CD4-positive, alpha-beta memory T cell (primary cell): ENCODE measurements at regions not wholly inside any gene's neighbourhood (a gene's known extent, or its start where the extent isn't known, plus 50 kb on each side); places are given as distances from the start of the nearest gene placed in this dataset.
"Not testable (repeated sequence)": the region's sequence is repeated elsewhere in the genome, so short reads cannot be mapped to it uniquely, and the experiment has no call there.

Experiments used
- CTCF ChIA-PET: fragments of 350-600 bp; sonication (Branson Sonifier 250); formaldehyde crosslinking; loops from one replicate; lab custom pipeline; 2021; ENCODE audit warnings: inconsistent platforms; ENCODE audit not compliant: partially characterized antibody; lab: Charles Lee
- POLR2A ChIA-PET: fragments of 350-600 bp; sonication (Branson Sonifier 250); formaldehyde crosslinking; loops from one replicate; lab custom pipeline; 2021; ENCODE audit not compliant: partially characterized antibody; lab: Charles Lee
- DNase-seq, 5 donors: peaks; one replicate each; pipeline versions ENCODE4 v3.0.0 to v3.0.0-alpha.2; 2020 to 2022; ENCODE audit warnings: mixed read lengths in 1 of 5
- H3K27ac ChIP-seq: one replicate; pipeline ENCODE4 v1.7.0; 2013; ENCODE audit warnings: low read depth, low read length
- H3K27me3 ChIP-seq: 2 replicates; pipeline ENCODE4 v1.7.0; 2013; ENCODE audit warnings: mild to moderate bottlenecking, low read length, moderate library complexity; ENCODE audit not compliant: insufficient read depth
- H3K36me3 ChIP-seq: 2 replicates; pipeline ENCODE4 v1.7.0; 2013; ENCODE audit warnings: mild to moderate bottlenecking, low read length, moderate library complexity; ENCODE audit not compliant: insufficient read depth
- H3K4me1 ChIP-seq: 2 replicates; pipeline ENCODE4 v1.7.0; 2013; ENCODE audit warnings: mild to moderate bottlenecking, low read length, moderate library complexity; ENCODE audit not compliant: insufficient read depth
- H3K4me3 ChIP-seq, 2 donors: one replicate each; pipeline ENCODE4 v1.7.0; 2013; ENCODE audit warnings: low read length in 2 of 2, mild to moderate bottlenecking in 1 of 2
- H3K9me3 ChIP-seq, 2 donors: one replicate each; pipeline ENCODE4 v1.7.0; 2013; ENCODE audit warnings: low read length in 2 of 2, control low read depth in 1 of 2; ENCODE audit not compliant: control insufficient read depth in 1 of 2
- H3K27ac Mint-ChIP-seq, 7 donors: one replicate each; pipeline ENCODE4 v1.8.0; 2020 to 2021; ENCODE audit warnings: mixed read lengths in 7 of 7, mild to moderate bottlenecking in 6 of 7, inconsistent platforms in 3 of 7, moderate library complexity in 3 of 7
- H3K27me3 Mint-ChIP-seq, 2 donors: one replicate each; pipeline ENCODE4 v1.8.0; 2020 to 2021; ENCODE audit warnings: mixed read lengths in 2 of 2
- H3K36me3 Mint-ChIP-seq, 2 donors: one replicate each; pipeline ENCODE4 v1.8.0; 2020 to 2021; ENCODE audit warnings: mixed read lengths in 2 of 2, inconsistent platforms in 1 of 2, mild to moderate bottlenecking in 1 of 2
- H3K4me1 Mint-ChIP-seq, 4 donors: one replicate each; pipeline ENCODE4 v1.8.0; 2020 to 2021; ENCODE audit warnings: mixed read lengths in 4 of 4, mild to moderate bottlenecking in 1 of 4
- H3K4me3 Mint-ChIP-seq, 8 donors: one replicate each; pipeline ENCODE4 v1.8.0; 2020 to 2021; ENCODE audit warnings: mixed read lengths in 8 of 8, mild to moderate bottlenecking in 7 of 8, moderate library complexity in 6 of 8, inconsistent platforms in 3 of 8
- H3K9me3 Mint-ChIP-seq, 8 donors: one replicate each; pipeline ENCODE4 v1.8.0; 2020 to 2021; ENCODE audit warnings: mixed read lengths in 8 of 8, mild to moderate bottlenecking in 5 of 8, inconsistent platforms in 3 of 8, moderate library complexity in 1 of 8
- intact Hi-C: fragments of 100-400 bp; cut with micrococcal nuclease; formaldehyde crosslinking; loops from one replicate; pipeline ENCODE4 v1.15.1; 2023

GRCh38 chrX:20681683-20682082 lies 415.0 kb upstream of the RPS6KA3 start:
- Mint-ChIP-seq H3K27me3 (no peaks in the 10 kb centered on the region), H3K27ac (no peak overlapping the region), H3K4me1 (no peaks in the 10 kb centered on the region), H3K4me3 (no peak overlapping the region), H3K36me3 (no peaks in the 10 kb centered on the region), H3K9me3 (peaks cover 0 to 2% (median 0%) of the 10 kb centered on the region in 8 donors)
- no peak for DNase-seq
- Histone ChIP-seq H3K27ac (no peak overlapping the region), H3K36me3 (no peaks in the 10 kb centered on the region), H3K4me1 (no peaks in the 10 kb centered on the region), H3K4me3 (no peak overlapping the region), H3K27me3 (no peaks in the 10 kb centered on the region), H3K9me3 (no peaks in the 10 kb centered on the region)
- ChIA-PET POLR2A (no interaction called here), CTCF (no interaction called here)
- intact Hi-C loops, result no loop called here

GRCh38 chrX:20680998-20681397 lies 414.3 kb upstream of the RPS6KA3 start:
- DNase-seq, result no peak
- ChIA-PET POLR2A (no interaction called here), CTCF (no interaction called here)
- no peak overlapping the region for H3K27ac ChIP-seq
- intact Hi-C loops, result no loop called here
- no peaks in the 10 kb centered on the region for H3K4me1 ChIP-seq
- H3K27me3 ChIP-seq, result no peaks in the 10 kb centered on the region
- no peak overlapping the region for H3K4me3 ChIP-seq
- peaks cover 0 to 2% (median 0%) of the 10 kb centered on the region in 8 donors for H3K9me3 Mint-ChIP-seq
- H3K9me3 ChIP-seq, result no peaks in the 10 kb centered on the region
- no peak overlapping the region for H3K4me3 Mint-ChIP-seq
- H3K27me3 Mint-ChIP-seq, result no peaks in the 10 kb centered on the region
- H3K36me3 Mint-ChIP-seq, result no peaks in the 10 kb centered on the region
- H3K4me1 Mint-ChIP-seq, result no peaks in the 10 kb centered on the region
- H3K27ac Mint-ChIP-seq, result no peak overlapping the region
- H3K36me3 ChIP-seq, result no peaks in the 10 kb centered on the region

DNA sequence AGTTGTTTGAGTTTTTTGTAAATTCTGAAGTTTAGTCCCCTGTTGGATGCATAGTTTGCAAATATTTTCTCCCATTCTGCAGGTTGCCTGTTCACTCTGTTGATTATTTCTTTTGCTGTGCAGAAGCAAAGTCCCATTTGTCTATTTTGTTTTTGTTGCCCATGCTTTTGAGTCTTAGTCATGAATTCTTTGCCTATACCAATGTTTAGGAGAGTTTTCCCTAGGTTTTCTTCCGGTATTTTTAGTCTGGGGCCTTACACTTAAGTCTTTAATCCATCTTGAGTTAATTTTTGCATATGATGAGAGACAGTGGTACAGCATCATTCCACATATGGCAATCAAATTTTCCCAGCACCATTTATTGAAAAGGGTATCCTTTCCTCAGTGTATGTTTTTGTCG lies 405.8 kb upstream of the RPS6KA3 start:
- Histone ChIP-seq H3K27me3 (no peaks in the 10 kb centered on the region), H3K4me3 (no peak overlapping the region), H3K27ac (no peak overlapping the region), H3K36me3 (no peaks in the 10 kb centered on the region), H3K4me1 (no peaks in the 10 kb centered on the region), H3K9me3 (no peaks in the 10 kb centered on the region)
- ChIA-PET CTCF (no interaction called here), POLR2A (no interaction called here)
- intact Hi-C loops, result no loop called here
- no peak overlapping the region for H3K4me3 Mint-ChIP-seq
- H3K4me1 Mint-ChIP-seq, result no peaks in the 10 kb centered on the region
- H3K36me3 Mint-ChIP-seq, result no peaks in the 10 kb centered on the region
- peaks cover 0 to 5% (median under 1%) of the 10 kb centered on the region in 8 donors for H3K9me3 Mint-ChIP-seq
- H3K27me3 Mint-ChIP-seq, result peaks cover 1 to 2% of the 10 kb centered on the region in 2 donors
- H3K27ac Mint-ChIP-seq, result no peak overlapping the region
- no peak for DNase-seq

DNA sequence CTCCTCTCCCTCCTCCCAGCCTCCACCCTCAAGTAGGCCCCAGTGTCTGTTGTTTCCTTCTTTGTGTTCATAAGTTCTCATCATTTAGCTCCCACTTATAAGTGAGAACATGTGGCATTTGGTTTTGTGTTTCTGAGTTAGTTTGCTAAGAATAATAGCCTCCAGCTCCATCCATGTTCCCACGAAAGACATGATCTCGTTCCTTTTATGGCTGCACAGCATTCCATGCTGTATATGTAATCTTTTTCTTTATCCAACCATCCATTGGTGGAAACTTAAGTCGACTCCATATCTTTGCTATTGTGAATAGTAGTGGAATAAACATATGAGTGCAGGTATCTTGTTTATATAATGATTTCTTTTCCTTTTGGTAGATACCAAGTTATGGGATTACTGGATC lies 405.0 kb upstream of the RPS6KA3 start:
- intact Hi-C loops, H3K9me3 Mint-ChIP-seq, H3K27me3 Mint-ChIP-seq, CTCF ChIA-PET, H3K4me1 ChIP-seq, H3K4me1 Mint-ChIP-seq, H3K27ac Mint-ChIP-seq, POLR2A ChIA-PET, H3K4me3 Mint-ChIP-seq, H3K4me3 ChIP-seq, H3K27ac ChIP-seq, H3K27me3 ChIP-seq, H3K36me3 ChIP-seq, H3K36me3 Mint-ChIP-seq, H3K9me3 ChIP-seq, DNase-seq: not testable (repeated sequence)

- Histone ChIP-seq H3K4me3 (no peak overlapping the region), H3K36me3 (no peaks in the 10 kb centered on the region), H3K27me3 (no peaks in the 10 kb centered on the region), H3K4me1 (no peaks in the 10 kb centered on the region), H3K27ac (no peak overlapping the region), H3K9me3 (no peaks in the 10 kb centered on the region)
- intact Hi-C loops, result no loop called here
- no peak overlapping the region for H3K27ac Mint-ChIP-seq
- H3K27me3 Mint-ChIP-seq, result peaks cover 1 to 2% of the 10 kb centered on the region in 2 donors
- H3K4me3 Mint-ChIP-seq, result no peak overlapping the region
- ChIA-PET CTCF (no interaction called here), POLR2A (no interaction called here)
- H3K36me3 Mint-ChIP-seq, result no peaks in the 10 kb centered on the region
- no peaks in the 10 kb centered on the region for H3K4me1 Mint-ChIP-seq
- DNase-seq, result no peak
- H3K9me3 Mint-ChIP-seq, result peaks cover 0 to 5% (median 0%) of the 10 kb centered on the region in 8 donors
Observed at GRCh38 chrX:20670611-20671010, 403.9 kb upstream of the RPS6KA3 start.

DNA sequence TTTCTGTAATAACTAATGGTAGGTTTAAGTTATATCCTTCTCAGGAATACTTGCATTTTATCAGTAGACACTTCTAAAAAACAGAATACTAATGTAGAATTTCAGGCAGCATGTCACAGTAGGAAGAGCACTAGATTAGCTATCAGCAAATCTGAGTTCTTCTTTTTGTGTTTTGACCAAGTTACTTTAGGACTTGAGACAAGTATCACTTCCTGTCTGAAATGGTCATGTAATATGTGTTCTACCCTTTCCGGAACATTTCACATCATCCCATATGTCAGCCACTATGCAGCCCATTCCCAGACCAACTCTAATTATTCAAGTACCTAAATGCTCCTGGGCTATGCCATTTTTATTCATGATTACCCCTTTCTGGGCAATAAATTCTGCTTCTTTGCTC lies 401.8 kb upstream of the RPS6KA3 start:
- Mint-ChIP-seq H3K27me3 (peaks cover 1 to 2% of the 10 kb centered on the region in 2 donors), H3K36me3 (no peaks in the 10 kb centered on the region), H3K9me3 (peaks cover 0 to 4% (median 0%) of the 10 kb centered on the region in 8 donors), H3K4me1 (no peaks in the 10 kb centered on the region), H3K4me3 (no peak overlapping the region), H3K27ac (no peak overlapping the region)
- POLR2A ChIA-PET, result no interaction called here
- CTCF ChIA-PET, result no interaction called here
- H3K27me3 ChIP-seq, result no peaks in the 10 kb centered on the region
- H3K4me1 ChIP-seq, result no peaks in the 10 kb centered on the region
- H3K9me3 ChIP-seq, result no peaks in the 10 kb centered on the region
- H3K4me3 ChIP-seq, result no peak overlapping the region
- no peak overlapping the region for H3K27ac ChIP-seq
- no peaks in the 10 kb centered on the region for H3K36me3 ChIP-seq
- intact Hi-C loops, result no loop called here
- no peak for DNase-seq

DNA sequence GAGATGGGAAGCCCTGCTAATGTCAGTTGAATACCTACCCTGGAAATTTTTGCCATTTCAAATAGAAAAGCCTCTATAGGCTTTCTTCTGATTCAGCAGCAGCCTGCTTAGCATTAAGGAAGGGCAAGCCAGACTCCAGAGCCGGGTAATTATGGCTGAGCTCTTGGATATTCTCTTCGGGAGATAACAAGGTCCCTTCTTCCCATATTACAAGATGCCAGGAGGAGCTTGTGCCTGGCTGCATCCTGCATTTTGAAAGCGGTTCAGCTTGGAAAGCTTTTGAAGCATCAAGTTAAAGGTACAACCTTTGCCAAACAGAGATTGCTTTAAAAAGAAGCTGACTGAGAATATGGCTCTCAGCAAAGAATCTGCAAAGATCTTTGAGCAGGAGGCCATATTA lies 399.6 kb upstream of the RPS6KA3 start:
- H3K27ac ChIP-seq, result no peak overlapping the region
- no peaks in the 10 kb centered on the region for H3K36me3 ChIP-seq
- ChIA-PET POLR2A (no interaction called here), CTCF (no interaction called here)
- intact Hi-C loops, result no loop called here
- Mint-ChIP-seq H3K9me3 (peaks cover 0 to 1% (median 0%) of the 10 kb centered on the region in 8 donors), H3K4me3 (no peak overlapping the region), H3K27me3 (peaks cover 1 to 2% of the 10 kb centered on the region in 2 donors), H3K4me1 (no peaks in the 10 kb centered on the region), H3K36me3 (no peaks in the 10 kb centered on the region), H3K27ac (no peak overlapping the region)
- H3K4me1 ChIP-seq, result no peaks in the 10 kb centered on the region
- H3K9me3 ChIP-seq, result no peaks in the 10 kb centered on the region
- H3K4me3 ChIP-seq, result no peak overlapping the region
- no peak for DNase-seq
- H3K27me3 ChIP-seq, result no peaks in the 10 kb centered on the region

- CTCF ChIA-PET, result no interaction called here
- H3K27me3 Mint-ChIP-seq, result peaks cover 1 to 2% of the 10 kb centered on the region in 2 donors
- Histone ChIP-seq H3K27me3 (no peaks in the 10 kb centered on the region), H3K9me3 (no peaks in the 10 kb centered on the region), H3K36me3 (no peaks in the 10 kb centered on the region), H3K4me3 (no peak overlapping the region), H3K4me1 (no peaks in the 10 kb centered on the region), H3K27ac (no peak overlapping the region)
- intact Hi-C loops, result no loop called here
- H3K4me1 Mint-ChIP-seq, result no peaks in the 10 kb centered on the region
- POLR2A ChIA-PET, result no interaction called here
- no peak for DNase-seq
- H3K4me3 Mint-ChIP-seq, result no peak overlapping the region
- no peak overlapping the region for H3K27ac Mint-ChIP-seq
- H3K9me3 Mint-ChIP-seq, result peaks cover 0 to 1% (median 0%) of the 10 kb centered on the region in 8 donors
- H3K36me3 Mint-ChIP-seq, result no peaks in the 10 kb centered on the region
Observed at GRCh38 chrX:20665481-20665880, 398.8 kb upstream of the RPS6KA3 start.
